T-cell (primary cell): ENCODE measurements at regions not wholly inside any gene's neighbourhood (a gene's known extent, or its start where the extent isn't known, plus 50 kb on each side); places are given as distances from the start of the nearest gene placed in this dataset.

ENCODE experiments used
- ATAC-seq, 4 experiments: fragments of 200-7000 bp in 3 of 4; fragments of 150-1000 bp in 1 of 4; cut with Tn5 transposase; replicated peaks in 1 of 4; 1 replicate in 3 of 4; 2 replicates in 1 of 4; pipeline ENCODE4 v1.10.0; 2021; ENCODE audit warnings: moderate library complexity in 3 of 4, mild to moderate bottlenecking in 2 of 4, moderate number of reproducible peaks in 1 of 4
- CTCF ChIA-PET, 2 donors: fragments of 300-600 bp; sonication (Branson Sonifier 250); formaldehyde crosslinking; loops; one replicate each; lab custom pipeline; 2022; ENCODE audit warnings: antibody characterized with exemption in 2 of 2; lab: Charles Lee
- POLR2A ChIA-PET, 2 donors: fragments of 300-600 bp; sonication (Branson Sonifier 250); formaldehyde crosslinking; loops; one replicate each; lab custom pipeline; 2022; ENCODE audit warnings: antibody characterized with exemption in 2 of 2; lab: Charles Lee
- DNase-seq, 35 experiments: peaks; one replicate each; pipeline versions ENCODE4 v3.0.0 to v3.0.0-alpha.2; 2013 to 2023
- H3K27ac ChIP-seq: one replicate; pipeline ENCODE4 v1.5.1; 2013; ENCODE audit warnings: low read length
- H3K27me3 ChIP-seq, 2 experiments: replicated peaks in 1 of 2; 1 replicate in 1 of 2; 2 replicates in 1 of 2; pipeline versions ENCODE4 v1.6.1 to v1.7.0; 2013; ENCODE audit warnings: low read length in 1 of 2, mixed read lengths in 1 of 2; ENCODE audit not compliant: control insufficient read depth in 2 of 2, insufficient read depth in 2 of 2; ENCODE audit errors: extremely low read depth in 1 of 2
- H3K36me3 ChIP-seq, 2 donors: 1 replicate in 1 of 2; 2 replicates in 1 of 2; pipeline versions ENCODE4 v1.6.1 to v1.7.0; 2013; ENCODE audit warnings: low read length in 1 of 2; ENCODE audit not compliant: control insufficient read depth in 2 of 2, insufficient read depth in 1 of 2; ENCODE audit errors: extremely low read depth in 1 of 2
- H3K4me1 ChIP-seq, 2 experiments: 1 replicate in 1 of 2; 2 replicates in 1 of 2; pipeline versions ENCODE4 v1.6.1 to v1.7.0; 2013; ENCODE audit warnings: low read length in 2 of 2, mixed read lengths in 1 of 2; ENCODE audit not compliant: insufficient read depth in 2 of 2, control insufficient read depth in 1 of 2; ENCODE audit errors: extremely low read depth in 1 of 2
- H3K4me3 ChIP-seq, 2 donors: 1 replicate in 1 of 2; 2 replicates in 1 of 2; pipeline versions ENCODE4 v1.5.1 to v1.7.0; 2013; ENCODE audit warnings: mild to moderate bottlenecking in 2 of 2, low read length in 1 of 2, moderate library complexity in 1 of 2; ENCODE audit not compliant: control insufficient read depth in 1 of 2; ENCODE audit errors: extremely low read depth in 1 of 2
- H3K9me3 ChIP-seq: 2 replicates; pipeline ENCODE4 v1.7.0; 2013
- H3K27ac Mint-ChIP-seq, 2 donors: one replicate each; pipeline ENCODE4 v1.8.0; 2020 to 2021; ENCODE audit warnings: mild to moderate bottlenecking in 2 of 2, mixed read lengths in 2 of 2
- H3K27me3 Mint-ChIP-seq, 2 donors: one replicate each; pipeline ENCODE4 v1.8.0; 2021 to 2022; ENCODE audit warnings: mixed read lengths in 2 of 2
- H3K36me3 Mint-ChIP-seq: one replicate; pipeline ENCODE4 v1.8.0; 2021; ENCODE audit warnings: mixed read lengths
- H3K4me1 Mint-ChIP-seq, 3 donors: one replicate each; pipeline ENCODE4 v1.8.0; 2020 to 2022; ENCODE audit warnings: mixed read lengths in 3 of 3, mild to moderate bottlenecking in 1 of 3
- H3K4me3 Mint-ChIP-seq, 3 donors: one replicate each; pipeline ENCODE4 v1.8.0; 2020 to 2022; ENCODE audit warnings: mild to moderate bottlenecking in 3 of 3, mixed read lengths in 3 of 3, moderate library complexity in 3 of 3
- H3K9me3 Mint-ChIP-seq, 3 donors: one replicate each; pipeline ENCODE4 v1.8.0; 2020 to 2022; ENCODE audit warnings: mixed read lengths in 3 of 3
- WGBS: methylation state at CpG from one replicate; pipeline ENCODE4 v1.1.5; 2013; ENCODE audit warnings: missing lambda C conversion rate; ENCODE audit not compliant: insufficient coverage; 5-methylcytosine and 5-hydroxymethylcytosine counted together

- H3K27me3 Mint-ChIP-seq, result no peaks in the 10 kb centered on the region
- H3K36me3 ChIP-seq, result no peaks in the 10 kb centered on the region
- H3K9me3 ChIP-seq, result no peaks in the 10 kb centered on the region
- ATAC-seq (no peak), DNase-seq (no peak)
- H3K4me1 ChIP-seq, result no peaks in the 10 kb centered on the region
- no peaks in the 10 kb centered on the region for H3K36me3 Mint-ChIP-seq
- H3K4me1 Mint-ChIP-seq, result no peaks in the 10 kb centered on the region
- H3K27me3 ChIP-seq, result no peaks in the 10 kb centered on the region
- no peak overlapping the region for H3K4me3 ChIP-seq
- no peak overlapping the region for H3K27ac Mint-ChIP-seq
- POLR2A ChIA-PET, result no interaction called here
- no peak overlapping the region for H3K27ac ChIP-seq
- no peak overlapping the region for H3K4me3 Mint-ChIP-seq
- CTCF ChIA-PET, result no interaction called here
- peaks cover 0 to 16% (median 13%) of the 10 kb centered on the region in 3 donors for H3K9me3 Mint-ChIP-seq
Observed at GRCh38 chr20:11651647-11652046, 266.0 kb upstream of the BTBD3 start.

- ChIA-PET POLR2A (no interaction called here), CTCF (no interaction called here)
- Histone ChIP-seq H3K4me1 (no peaks in the 10 kb centered on the region), H3K27ac (no peak overlapping the region), H3K36me3 (no peaks in the 10 kb centered on the region), H3K27me3 (no peaks in the 10 kb centered on the region), H3K4me3 (no peak overlapping the region), H3K9me3 (no peaks in the 10 kb centered on the region)
- H3K4me3 Mint-ChIP-seq, result no peak overlapping the region
- ATAC-seq (no peak), DNase-seq (no peak)
- 80% methylated on average over 1 of the region's 3 CpGs for WGBS
- no peaks in the 10 kb centered on the region for H3K27me3 Mint-ChIP-seq
- H3K27ac Mint-ChIP-seq, result no peak overlapping the region
- H3K36me3 Mint-ChIP-seq, result no peaks in the 10 kb centered on the region
- H3K4me1 Mint-ChIP-seq, result no peaks in the 10 kb centered on the region
- H3K9me3 Mint-ChIP-seq, result peaks cover 0 to 16% (median 13%) of the 10 kb centered on the region in 3 donors
Observed at GRCh38 chr20:11652128-11652527, 265.6 kb upstream of the BTBD3 start.

GRCh38 chr20:11654766-11655165 lies 262.9 kb upstream of the BTBD3 start:
- no CpG with 5 or more reads among the region's 1 CpG for WGBS
- Mint-ChIP-seq H3K27ac (no peak overlapping the region), H3K4me3 (no peak overlapping the region), H3K4me1 (no peaks in the 10 kb centered on the region), H3K36me3 (no peaks in the 10 kb centered on the region), H3K9me3 (peaks cover 0 to 13% (median 13%) of the 10 kb centered on the region in 3 donors), H3K27me3 (no peaks in the 10 kb centered on the region)
- CTCF ChIA-PET, result no interaction called here
- POLR2A ChIA-PET, result no interaction called here
- H3K4me3 ChIP-seq, result no peak overlapping the region
- H3K9me3 ChIP-seq, result no peaks in the 10 kb centered on the region
- no peaks in the 10 kb centered on the region for H3K36me3 ChIP-seq
- ATAC-seq (no peak), DNase-seq (no peak)
- no peaks in the 10 kb centered on the region for H3K4me1 ChIP-seq
- no peaks in the 10 kb centered on the region for H3K27me3 ChIP-seq
- H3K27ac ChIP-seq, result no peak overlapping the region

GRCh38 chr20:11660673-11661072 lies 257.0 kb upstream of the BTBD3 start:
- Histone ChIP-seq H3K36me3 (no peaks in the 10 kb centered on the region), H3K9me3 (no peaks in the 10 kb centered on the region), H3K4me3 (no peak overlapping the region), H3K27ac (no peak overlapping the region), H3K27me3 (no peaks in the 10 kb centered on the region), H3K4me1 (no peaks in the 10 kb centered on the region)
- Mint-ChIP-seq H3K9me3 (peaks cover 0 to 7% (median 6%) of the 10 kb centered on the region in 3 donors), H3K36me3 (no peaks in the 10 kb centered on the region), H3K27ac (no peak overlapping the region), H3K27me3 (no peaks in the 10 kb centered on the region), H3K4me3 (no peak overlapping the region), H3K4me1 (no peaks in the 10 kb centered on the region)
- ATAC-seq (no peak), DNase-seq (no peak)
- ChIA-PET POLR2A (no interaction called here), CTCF (no interaction called here)
- no CpG with 5 or more reads among the region's 3 CpGs for WGBS

GRCh38 chr20:11671015-11671511 lies 246.6 kb upstream of the BTBD3 start:
- Mint-ChIP-seq H3K36me3 (no peaks in the 10 kb centered on the region), H3K4me3 (no peak overlapping the region), H3K27ac (no peak overlapping the region), H3K4me1 (no peaks in the 10 kb centered on the region), H3K27me3 (peaks cover 0 to 4% of the 10 kb centered on the region in 2 donors), H3K9me3 (peaks cover 5 to 13% (median 5%) of the 10 kb centered on the region in 3 donors)
- ChIA-PET POLR2A (no interaction called here), CTCF (interaction anchor here in 1 of 2 donors (0.5 to 0.6 kb wide), 2 partner anchors 35 to 1750 kb away, joined by 3 read pairs; no protein-coding TSS in a partner anchor)
- DNase-seq (no peak), ATAC-seq (no peak)
- Histone ChIP-seq H3K27ac (no peak overlapping the region), H3K4me3 (no peak overlapping the region), H3K36me3 (no peaks in the 10 kb centered on the region), H3K27me3 (no peaks in the 10 kb centered on the region), H3K9me3 (no peaks in the 10 kb centered on the region), H3K4me1 (no peaks in the 10 kb centered on the region)
- WGBS, result no CpG with 5 or more reads among the region's 1 CpG

- ChIA-PET CTCF (no interaction called here), POLR2A (no interaction called here)
- H3K9me3 Mint-ChIP-seq, result peaks cover 0 to 9% (median 5%) of the 10 kb centered on the region in 3 donors
- no peak overlapping the region for H3K27ac ChIP-seq
- DNase-seq (no peak), ATAC-seq (no peak)
- WGBS, result 97% methylated on average over 6 of the region's 7 CpGs
- H3K27ac Mint-ChIP-seq, result no peak overlapping the region
- H3K4me3 ChIP-seq, result no peak overlapping the region
- no peaks in the 10 kb centered on the region for H3K36me3 ChIP-seq
- no peaks in the 10 kb centered on the region for H3K4me1 Mint-ChIP-seq
- no peaks in the 10 kb centered on the region for H3K27me3 ChIP-seq
- H3K4me1 ChIP-seq, result no peaks in the 10 kb centered on the region
- H3K27me3 Mint-ChIP-seq, result peaks cover 0 to 4% of the 10 kb centered on the region in 2 donors
- H3K4me3 Mint-ChIP-seq, result no peak overlapping the region
- H3K9me3 ChIP-seq, result no peaks in the 10 kb centered on the region
- no peaks in the 10 kb centered on the region for H3K36me3 Mint-ChIP-seq
Observed at GRCh38 chr20:11672959-11673358, 244.7 kb upstream of the BTBD3 start.
